ENCODE measurements at regions not wholly inside any gene's neighbourhood (a gene's known extent, or its start where the extent isn't known, plus 50 kb on each side); places are given as distances from the start of the nearest gene placed in this dataset.

DNA sequence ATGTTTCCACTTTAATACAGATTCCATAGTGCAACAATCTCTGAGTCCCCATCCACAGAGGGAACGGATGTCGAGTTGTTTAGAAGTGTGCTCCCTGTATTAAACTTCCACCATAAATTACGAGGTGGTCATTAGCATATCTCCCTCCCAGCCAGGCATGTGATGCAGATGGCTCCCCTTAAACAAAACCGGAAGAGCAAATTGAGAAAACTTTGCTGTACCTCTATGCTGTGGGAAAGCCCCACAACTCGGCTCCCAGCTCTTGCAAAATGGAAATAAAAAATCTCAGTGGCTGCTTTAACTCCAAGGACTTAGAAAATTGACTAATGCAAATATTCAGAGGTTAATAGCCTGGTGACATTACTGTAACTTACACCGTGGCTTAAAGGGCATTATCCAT is 290.9 kb downstream of the MAF start:
- TF ChIP-seq, protein P1, sequence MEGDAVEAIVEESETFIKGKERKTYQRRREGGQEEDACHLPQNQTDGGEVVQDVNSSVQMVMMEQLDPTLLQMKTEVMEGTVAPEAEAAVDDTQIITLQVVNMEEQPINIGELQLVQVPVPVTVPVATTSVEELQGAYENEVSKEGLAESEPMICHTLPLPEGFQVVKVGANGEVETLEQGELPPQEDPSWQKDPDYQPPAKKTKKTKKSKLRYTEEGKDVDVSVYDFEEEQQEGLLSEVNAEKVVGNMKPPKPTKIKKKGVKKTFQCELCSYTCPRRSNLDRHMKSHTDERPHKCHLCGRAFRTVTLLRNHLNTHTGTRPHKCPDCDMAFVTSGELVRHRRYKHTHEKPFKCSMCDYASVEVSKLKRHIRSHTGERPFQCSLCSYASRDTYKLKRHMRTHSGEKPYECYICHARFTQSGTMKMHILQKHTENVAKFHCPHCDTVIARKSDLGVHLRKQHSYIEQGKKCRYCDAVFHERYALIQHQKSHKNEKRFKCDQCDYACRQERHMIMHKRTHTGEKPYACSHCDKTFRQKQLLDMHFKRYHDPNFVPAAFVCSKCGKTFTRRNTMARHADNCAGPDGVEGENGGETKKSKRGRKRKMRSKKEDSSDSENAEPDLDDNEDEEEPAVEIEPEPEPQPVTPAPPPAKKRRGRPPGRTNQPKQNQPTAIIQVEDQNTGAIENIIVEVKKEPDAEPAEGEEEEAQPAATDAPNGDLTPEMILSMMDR (IDR thresholded peaks at IDR 0.05; ENCODE audit: insufficient read depth, low read depth, low read length) = no peak
- no peak for TF ChIP-seq EZH2 (IDR thresholded peaks at IDR 0.05; ENCODE audit: insufficient read depth, low read length)
